ENCODE measurements at regions not wholly inside any gene's neighbourhood (a gene's known extent, or its start where the extent isn't known, plus 50 kb on each side); places are given as distances from the start of the nearest gene placed in this dataset.

DNA sequence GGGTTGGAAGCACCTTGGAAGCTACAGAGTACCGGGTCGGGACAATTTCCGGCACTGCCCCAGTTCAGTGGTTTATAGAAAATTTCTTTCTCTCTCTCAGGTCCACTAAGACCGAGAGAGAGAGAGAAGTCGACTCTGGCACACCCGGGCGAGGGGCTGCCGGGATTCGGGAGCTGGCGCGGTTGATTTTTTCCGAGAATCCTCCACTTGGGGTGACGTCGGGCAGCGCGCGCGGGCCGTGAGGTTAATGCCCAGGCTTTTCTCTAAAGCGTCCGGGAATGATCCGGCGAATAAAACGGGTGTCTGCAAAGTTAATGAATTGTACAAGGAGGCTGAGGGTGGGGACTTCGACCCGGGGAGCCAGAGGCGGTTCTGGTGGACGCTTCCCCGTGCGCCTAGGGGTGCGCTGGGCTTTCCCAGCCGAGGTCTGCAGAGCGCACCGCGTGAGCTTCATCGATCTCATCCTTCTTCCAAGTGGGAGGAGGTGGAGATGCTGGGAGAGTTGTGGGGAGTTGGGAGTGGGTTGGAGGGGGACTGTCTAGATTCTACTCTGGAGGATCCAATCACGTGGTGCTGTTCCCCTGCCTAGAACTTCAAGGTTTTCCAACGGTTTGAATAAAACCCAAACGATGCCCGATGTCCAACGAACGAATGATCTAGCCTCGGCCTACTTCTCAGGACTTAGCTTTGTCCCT, 51.9 kb upstream of the TBX3 start:
- 8% methylated on average over 43 of the region's 43 CpGs for WGBS, 2 donors
- no peak overlapping the region for H3K27ac ChIP-seq (ENCODE audit: low read depth in 1 of 2, low read length in 2 of 2)
- H3K4me3 ChIP-seq (ENCODE audit: low read length in 2 of 2) = no peak overlapping the region
- no peaks in the 10 kb centered on the region for H3K9me3 ChIP-seq (ENCODE audit: control insufficient read depth, low read length)
- DNase-seq = no peak
- intact Hi-C loops (cut with DNase I) = no loop called here
- no peaks in the 10 kb centered on the region for H3K27me3 ChIP-seq (ENCODE audit: control insufficient read depth in 1 of 2, insufficient read depth in 2 of 2, low read length in 1 of 2)
- no peaks in the 10 kb centered on the region for H3K4me1 ChIP-seq (ENCODE audit: control insufficient read depth in 1 of 2, insufficient read depth in 2 of 2, low read length in 2 of 2)
- ATAC-seq (ENCODE audit: low FRiP score) = no peak
- no peaks in the 10 kb centered on the region for H3K36me3 ChIP-seq (ENCODE audit: control insufficient read depth in 1 of 2, insufficient read depth in 2 of 2, low read length in 1 of 2)

- ATAC-seq (ENCODE audit: low FRiP score) (no peak), DNase-seq (no peak)
- Histone ChIP-seq H3K36me3 (ENCODE audit: control insufficient read depth in 1 of 2, insufficient read depth in 2 of 2, low read length in 1 of 2) (no peaks in the 10 kb centered on the region), H3K27me3 (ENCODE audit: control insufficient read depth in 1 of 2, insufficient read depth in 2 of 2, low read length in 1 of 2) (no peaks in the 10 kb centered on the region), H3K27ac (ENCODE audit: low read depth in 1 of 2, low read length in 2 of 2) (no peak overlapping the region), H3K4me1 (ENCODE audit: control insufficient read depth in 1 of 2, insufficient read depth in 2 of 2, low read length in 2 of 2) (no peaks in the 10 kb centered on the region), H3K9me3 (ENCODE audit: control insufficient read depth, low read length) (no peaks in the 10 kb centered on the region), H3K4me3 (ENCODE audit: low read length in 2 of 2) (no peak overlapping the region)
- WGBS, 2 donors = 16 to 27% methylated on average over 12 of the region's 12 CpGs
- intact Hi-C loops (cut with DNase I) = no loop called here
Measured at GRCh38 chr12:114735011-114735410, 51.0 kb upstream of the TBX3 start.

DNA sequence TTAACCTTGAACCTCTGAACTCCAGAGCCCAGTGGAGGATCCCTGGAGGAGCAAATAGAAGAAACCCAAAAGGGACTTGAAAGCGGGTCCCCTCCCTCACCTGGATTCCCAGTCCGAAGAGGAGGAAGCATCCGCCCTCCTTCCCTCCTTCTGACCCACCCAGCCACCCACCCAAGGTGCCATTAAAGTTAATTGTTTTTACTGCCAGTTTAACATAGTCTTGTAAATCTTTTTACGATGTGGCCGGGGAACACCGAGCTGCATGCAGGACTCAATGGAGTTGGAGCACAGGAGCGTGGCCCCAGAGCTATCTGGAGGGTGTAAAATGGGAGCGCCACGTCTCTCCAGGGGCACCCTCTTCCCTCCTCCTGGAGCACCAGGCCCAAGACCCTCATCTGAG, 49.9 kb upstream of the TBX3 start:
- intact Hi-C loops (cut with DNase I) = no loop called here
- WGBS, 2 donors = 61 to 67% methylated on average over 9 of the region's 9 CpGs

More for the DNA sequence above, 49.9 kb upstream of the TBX3 start:
- DNase-seq = no peak
- Histone ChIP-seq H3K36me3 (ENCODE audit: control insufficient read depth in 1 of 2, insufficient read depth in 2 of 2, low read length in 1 of 2) (no peaks in the 10 kb centered on the region), H3K27ac (ENCODE audit: low read depth in 1 of 2, low read length in 2 of 2) (no peak overlapping the region), H3K4me3 (ENCODE audit: low read length in 2 of 2) (no peak overlapping the region), H3K9me3 (ENCODE audit: control insufficient read depth, low read length) (no peaks in the 10 kb centered on the region), H3K4me1 (ENCODE audit: control insufficient read depth in 1 of 2, insufficient read depth in 2 of 2, low read length in 2 of 2) (no peaks in the 10 kb centered on the region), H3K27me3 (ENCODE audit: control insufficient read depth in 1 of 2, insufficient read depth in 2 of 2, low read length in 1 of 2) (no peaks in the 10 kb centered on the region)
- no peak for ATAC-seq (ENCODE audit: low FRiP score)

All from aorta (tissue), 5 donors.